Esophagus (tissue), 2 donors: ENCODE measurements at regions not wholly inside any gene's neighbourhood (a gene's known extent, or its start where the extent isn't known, plus 50 kb on each side); places are given as distances from the start of the nearest gene placed in this dataset.

Experiments used
- H3K27ac ChIP-seq, 2 donors: one replicate each; pipeline ENCODE4 v1.5.1; 2013; ENCODE audit warnings: low read depth in 2 of 2, mild to moderate bottlenecking in 2 of 2, inconsistent platforms in 1 of 2, low read length in 1 of 2, moderate library complexity in 1 of 2
- H3K27me3 ChIP-seq, 2 donors: one replicate each; pipeline ENCODE4 v1.6.1; 2013; ENCODE audit warnings: low read length in 2 of 2, control low read depth in 1 of 2, mild to moderate bottlenecking in 1 of 2; ENCODE audit not compliant: insufficient read depth in 2 of 2, control insufficient read depth in 1 of 2
- H3K36me3 ChIP-seq, 2 donors: one replicate each; pipeline ENCODE4 v1.6.1; 2013; ENCODE audit warnings: low read length in 1 of 2; ENCODE audit not compliant: control insufficient read depth in 2 of 2, insufficient read depth in 2 of 2
- H3K4me1 ChIP-seq, 2 donors: one replicate each; pipeline ENCODE4 v1.6.1; 2013; ENCODE audit warnings: low read length in 1 of 2; ENCODE audit not compliant: control insufficient read depth in 2 of 2, insufficient read depth in 2 of 2
- H3K4me3 ChIP-seq, 2 donors: one replicate each; pipeline ENCODE4 v1.5.1; 2013; ENCODE audit warnings: low read length in 2 of 2, mild to moderate bottlenecking in 2 of 2, low read depth in 1 of 2, moderate library complexity in 1 of 2
- H3K9me3 ChIP-seq, 2 donors: one replicate each; pipeline ENCODE4 v1.6.1; 2013; ENCODE audit warnings: mild to moderate bottlenecking in 2 of 2, low read depth in 1 of 2, low read length in 1 of 2, moderate library complexity in 1 of 2; ENCODE audit not compliant: control insufficient read depth in 2 of 2, insufficient read depth in 1 of 2
- WGBS, 2 donors: extraction: QIAGEN DNeasy Blood & Tissue Kit; methylation state at CpG; one replicate each; pipeline ENCODE4 v1.1.7; 2013; 5-methylcytosine and 5-hydroxymethylcytosine counted together
- donor health status: healthy with polysubstance abuse.
- donor health status: Bipolar disorder and iron deficiency.

- Histone ChIP-seq H3K36me3 (no peaks in the 10 kb centered on the region), H3K27me3 (no peaks in the 10 kb centered on the region), H3K27ac (no peak overlapping the region), H3K4me3 (no peak overlapping the region), H3K4me1 (no peaks in the 10 kb centered on the region), H3K9me3 (no peaks in the 10 kb centered on the region)
These were observed 137.8 kb upstream of the RND3 start for GRCh38 chr2:150625303-150625702.

- no peaks in the 10 kb centered on the region for H3K9me3 ChIP-seq
- H3K27ac ChIP-seq: no peak overlapping the region
- H3K4me1 ChIP-seq: no peaks in the 10 kb centered on the region
- 57 to 61% methylated on average over 5 of the region's 5 CpGs for WGBS, 2 donors
- no peak overlapping the region for H3K4me3 ChIP-seq
- H3K36me3 ChIP-seq: no peaks in the 10 kb centered on the region
- no peaks in the 10 kb centered on the region for H3K27me3 ChIP-seq
These were observed 136.5 kb upstream of the RND3 start for GRCh38 chr2:150624001-150624401.

GRCh38 chr2:150621526-150622213 lies 134.2 kb upstream of the RND3 start:
- 65 to 67% methylated on average over 4 of the region's 4 CpGs for WGBS, 2 donors
- H3K27ac ChIP-seq: no peak overlapping the region
- H3K4me1 ChIP-seq: no peaks in the 10 kb centered on the region
- H3K4me3 ChIP-seq: no peak overlapping the region
- no peaks in the 10 kb centered on the region for H3K9me3 ChIP-seq
- no peaks in the 10 kb centered on the region for H3K27me3 ChIP-seq
- H3K36me3 ChIP-seq: no peaks in the 10 kb centered on the region

DNA sequence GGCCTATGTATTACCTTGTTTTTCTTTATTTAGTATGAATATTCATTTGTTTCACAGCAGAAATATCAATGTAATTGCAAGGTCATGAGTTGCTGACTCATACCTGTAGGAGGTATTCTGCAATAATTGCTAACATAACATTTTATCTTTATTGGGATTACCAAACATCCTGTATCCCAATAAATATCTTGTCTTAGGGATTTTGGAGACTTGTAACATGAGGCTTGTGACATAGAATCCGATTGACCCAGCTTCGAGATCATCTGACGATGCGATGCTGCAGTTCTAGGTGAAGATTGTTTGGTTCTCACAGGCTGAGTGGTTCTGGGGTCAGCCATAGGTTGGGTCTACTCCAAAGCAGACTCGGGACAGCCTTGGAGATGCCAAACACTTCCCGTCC lies 133.4 kb upstream of the RND3 start:
- Histone ChIP-seq H3K27ac (no peak overlapping the region), H3K4me1 (peaks cover 0 to 3% of the 10 kb centered on the region in 2 donors), H3K9me3 (no peaks in the 10 kb centered on the region), H3K4me3 (no peak overlapping the region), H3K36me3 (no peaks in the 10 kb centered on the region), H3K27me3 (no peaks in the 10 kb centered on the region)
- 84 to 85% methylated on average over 6 of the region's 6 CpGs for WGBS, 2 donors

DNA sequence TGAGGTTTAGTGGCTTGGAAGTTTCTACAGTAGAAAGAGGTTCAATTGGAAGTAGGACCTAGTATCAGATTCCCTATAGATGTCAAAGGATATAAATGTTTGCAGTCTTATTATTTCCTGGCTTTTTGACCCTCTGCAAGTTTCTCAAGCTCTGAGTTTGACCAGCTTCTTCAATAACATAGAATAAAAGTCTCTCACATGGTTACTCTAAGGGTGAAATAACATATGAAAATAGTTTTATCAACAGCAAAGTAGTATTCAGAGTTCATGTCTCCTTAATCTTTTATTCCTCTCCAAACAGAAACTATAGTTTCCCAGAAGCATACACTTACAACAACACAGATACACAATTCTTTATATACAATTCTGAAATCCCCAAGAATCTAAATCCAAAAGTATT lies 132.9 kb upstream of the RND3 start:
- Histone ChIP-seq H3K9me3 (no peaks in the 10 kb centered on the region), H3K27ac (no peak overlapping the region), H3K4me3 (no peak overlapping the region), H3K36me3 (no peaks in the 10 kb centered on the region), H3K27me3 (no peaks in the 10 kb centered on the region), H3K4me1 (peaks cover 0 to 3% of the 10 kb centered on the region in 2 donors)

GRCh38 chr2:150619607-150620330 lies 132.3 kb upstream of the RND3 start:
- 50 to 57% methylated on average over 5 of the region's 5 CpGs for WGBS, 2 donors
- peaks cover 0 to 3% of the 10 kb centered on the region in 2 donors for H3K4me1 ChIP-seq
- H3K36me3 ChIP-seq: no peaks in the 10 kb centered on the region
- no peaks in the 10 kb centered on the region for H3K27me3 ChIP-seq
- no peak overlapping the region for H3K4me3 ChIP-seq
- no peaks in the 10 kb centered on the region for H3K9me3 ChIP-seq
- H3K27ac ChIP-seq: no peak overlapping the region

- Histone ChIP-seq H3K9me3 (no peaks in the 10 kb centered on the region), H3K27ac (no peak overlapping the region), H3K4me1 (peaks cover 0 to 3% of the 10 kb centered on the region in 2 donors), H3K27me3 (no peaks in the 10 kb centered on the region), H3K4me3 (no peak overlapping the region), H3K36me3 (no peaks in the 10 kb centered on the region)
- 70 to 76% methylated on average over 7 of the region's 7 CpGs for WGBS, 2 donors
These were observed 130.9 kb upstream of the RND3 start for GRCh38 chr2:150618245-150618895.

- WGBS, 2 donors: 77 to 83% methylated on average over 6 of the region's 6 CpGs
- H3K9me3 ChIP-seq: no peaks in the 10 kb centered on the region
- H3K4me3 ChIP-seq: no peak overlapping the region
- H3K4me1 ChIP-seq: peaks cover 0 to 3% of the 10 kb centered on the region in 2 donors
- H3K36me3 ChIP-seq: no peaks in the 10 kb centered on the region
- H3K27ac ChIP-seq: no peak overlapping the region
- H3K27me3 ChIP-seq: no peaks in the 10 kb centered on the region
These were observed 130.0 kb upstream of the RND3 start for GRCh38 chr2:150617351-150617978.

DNA sequence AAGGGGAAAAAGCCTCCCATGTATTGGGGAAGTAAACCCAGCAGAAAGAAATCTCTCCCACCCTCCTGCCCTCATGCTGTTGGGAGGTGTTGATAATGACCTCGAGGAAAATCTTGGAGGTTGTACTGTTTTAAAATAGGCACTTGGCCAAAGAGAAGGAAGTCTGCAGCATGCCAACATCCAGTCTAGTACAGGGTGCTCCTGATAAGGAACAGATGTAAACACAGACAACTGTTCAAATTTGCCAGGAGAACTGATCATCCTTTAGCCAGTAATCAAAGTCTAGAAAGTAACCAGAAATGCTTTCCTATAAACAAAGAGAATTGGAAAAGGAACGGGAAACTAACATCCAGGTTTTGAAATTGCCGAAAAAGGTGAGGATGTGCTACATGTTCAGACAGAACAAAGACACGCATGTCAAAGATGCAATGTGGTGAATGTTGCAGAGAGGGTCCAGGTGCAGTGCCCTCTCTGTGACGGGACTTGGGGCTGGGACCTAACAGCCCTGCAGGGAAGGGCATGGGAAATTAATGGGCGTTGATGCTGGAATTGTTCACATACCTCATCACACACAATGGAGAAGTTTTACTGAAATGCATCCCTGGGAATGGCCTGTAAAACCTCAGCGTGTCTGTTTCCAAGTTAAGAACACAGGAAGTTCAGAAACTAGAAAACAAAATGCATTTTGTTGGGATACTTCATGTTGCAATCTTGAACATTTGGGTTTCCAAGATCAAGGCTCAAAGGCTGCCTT lies 125.7 kb upstream of the RND3 start:
- Histone ChIP-seq H3K9me3 (no peaks in the 10 kb centered on the region), H3K36me3 (no peaks in the 10 kb centered on the region), H3K4me3 (no peak overlapping the region), H3K27ac (no peak overlapping the region), H3K4me1 (peaks cover 0 to 3% of the 10 kb centered on the region in 2 donors), H3K27me3 (no peaks in the 10 kb centered on the region)
- WGBS, 2 donors: 43 to 47% methylated on average over 7 of the region's 7 CpGs
